GM20000 (cell line): ENCODE measurements at regions not wholly inside any gene's neighbourhood (a gene's known extent, or its start where the extent isn't known, plus 50 kb on each side); places are given as distances from the start of the nearest gene placed in this dataset.

Source experiments
- DNase-seq: peaks from one replicate; pipeline ENCODE4 v3.0.0; 2012; ENCODE audit warnings: low spot score
- CTCF ChIP-seq: IDR thresholded peaks from 2 replicates; pipeline ENCODE4 v1.5.1; 2012; ENCODE audit warnings: mild to moderate bottlenecking, control low read depth; ENCODE audit errors: extremely low read depth, missing control alignments

DNA sequence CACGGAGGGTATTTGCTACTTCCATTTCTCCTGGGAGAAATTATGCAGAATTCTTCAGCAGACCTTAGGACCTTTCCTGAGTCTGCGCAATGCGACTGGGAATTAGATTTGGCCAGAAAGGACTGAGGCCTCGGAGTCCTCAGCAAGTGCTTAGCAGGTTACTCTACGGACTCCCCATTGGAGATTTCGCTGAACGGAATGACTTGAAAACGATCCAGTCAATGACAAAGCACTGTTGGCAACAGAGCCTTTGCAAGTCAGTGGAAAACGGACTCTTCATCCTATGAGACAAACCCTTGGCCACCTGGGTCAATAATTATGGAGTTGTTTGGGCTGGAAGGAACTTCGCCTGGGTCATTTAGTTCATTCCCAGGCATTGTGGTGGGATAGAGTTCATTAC is 107.4 kb downstream of the FAM204A start:
- no peak for TF ChIP-seq CTCF
- no peak for DNase-seq

GRCh38 chr10:118220346-118220850 is 121.7 kb downstream of the FAM204A start:
- TF ChIP-seq CTCF, result no peak
- DNase-seq, result no peak

DNA sequence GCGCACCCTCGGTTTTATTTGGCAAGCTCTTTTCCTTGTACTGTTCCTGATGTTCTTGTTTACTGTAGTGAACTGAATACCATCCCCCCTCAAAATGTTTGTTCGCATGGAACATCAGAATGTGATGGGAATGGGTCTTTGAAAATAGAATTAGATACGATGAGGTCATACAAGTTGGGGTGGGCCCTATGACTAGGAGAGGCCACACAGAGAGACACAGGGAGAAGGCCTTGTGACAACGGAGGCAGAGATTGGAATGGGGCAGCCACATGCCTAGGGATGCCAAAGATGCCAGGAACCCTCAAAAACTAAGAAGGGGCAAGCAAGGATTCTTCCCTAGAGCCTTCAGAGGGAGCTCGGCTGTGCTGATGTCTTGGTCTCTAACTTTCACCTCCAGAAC is 123.6 kb downstream of the FAM204A start:
- no peak for TF ChIP-seq CTCF
- DNase-seq, result no peak

- no peak for DNase-seq
- TF ChIP-seq CTCF, result no peak
Measured at GRCh38 chr10:118216571-118217170, 125.5 kb downstream of the FAM204A start.

DNA sequence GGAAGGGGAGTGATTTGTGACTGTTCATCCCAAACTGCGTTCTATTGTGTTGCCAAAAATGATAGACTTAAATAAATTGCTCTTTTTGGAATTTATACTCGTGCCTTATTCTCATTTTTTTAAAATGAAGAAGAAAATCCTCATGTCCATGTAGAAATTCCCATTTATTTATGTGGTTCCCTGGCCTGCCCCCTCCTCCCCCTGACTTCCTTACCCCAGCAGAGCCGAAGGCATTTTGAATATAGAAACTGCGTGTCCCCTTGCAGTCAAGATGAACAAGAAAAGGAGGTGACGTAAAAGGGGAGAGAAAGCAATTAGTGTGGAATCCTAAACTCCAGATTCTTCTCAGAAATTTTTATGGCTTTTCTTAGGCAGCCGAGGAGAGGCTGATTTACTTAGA is 126.1 kb downstream of the FAM204A start:
- no peak for TF ChIP-seq CTCF
- DNase-seq, result no peak

- no peak for TF ChIP-seq CTCF
- DNase-seq, result no peak
Measured at GRCh38 chr10:118214776-118215175, 127.3 kb downstream of the FAM204A start.

DNA sequence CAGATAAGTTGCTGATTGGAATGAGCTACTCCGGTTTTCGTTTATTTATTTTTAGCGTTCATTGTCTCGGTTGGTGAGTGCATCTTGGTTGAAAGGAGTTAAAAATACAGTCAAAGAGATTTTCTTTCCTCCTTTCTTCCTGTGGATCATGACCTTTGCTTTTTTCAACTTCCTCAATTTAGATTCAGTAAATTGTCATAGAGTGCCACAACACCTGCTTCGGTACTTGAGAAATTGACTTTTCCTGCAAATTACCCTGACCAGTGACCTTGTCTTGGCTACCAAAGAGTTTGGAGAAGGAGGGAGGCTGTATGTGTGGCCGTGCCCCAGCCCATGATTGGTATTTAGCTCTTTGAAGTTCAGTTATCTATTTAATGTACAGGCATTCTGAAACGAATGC is 128.7 kb downstream of the FAM204A start:
- DNase-seq, result no peak
- no peak for TF ChIP-seq CTCF
